ENCODE measurements at regions not wholly inside any gene's neighbourhood (a gene's known extent, or its start where the extent isn't known, plus 50 kb on each side); places are given as distances from the start of the nearest gene placed in this dataset.
A peak's percentile ranks its signal among the peaks of the same experiment; 100 is the strongest.

DNA sequence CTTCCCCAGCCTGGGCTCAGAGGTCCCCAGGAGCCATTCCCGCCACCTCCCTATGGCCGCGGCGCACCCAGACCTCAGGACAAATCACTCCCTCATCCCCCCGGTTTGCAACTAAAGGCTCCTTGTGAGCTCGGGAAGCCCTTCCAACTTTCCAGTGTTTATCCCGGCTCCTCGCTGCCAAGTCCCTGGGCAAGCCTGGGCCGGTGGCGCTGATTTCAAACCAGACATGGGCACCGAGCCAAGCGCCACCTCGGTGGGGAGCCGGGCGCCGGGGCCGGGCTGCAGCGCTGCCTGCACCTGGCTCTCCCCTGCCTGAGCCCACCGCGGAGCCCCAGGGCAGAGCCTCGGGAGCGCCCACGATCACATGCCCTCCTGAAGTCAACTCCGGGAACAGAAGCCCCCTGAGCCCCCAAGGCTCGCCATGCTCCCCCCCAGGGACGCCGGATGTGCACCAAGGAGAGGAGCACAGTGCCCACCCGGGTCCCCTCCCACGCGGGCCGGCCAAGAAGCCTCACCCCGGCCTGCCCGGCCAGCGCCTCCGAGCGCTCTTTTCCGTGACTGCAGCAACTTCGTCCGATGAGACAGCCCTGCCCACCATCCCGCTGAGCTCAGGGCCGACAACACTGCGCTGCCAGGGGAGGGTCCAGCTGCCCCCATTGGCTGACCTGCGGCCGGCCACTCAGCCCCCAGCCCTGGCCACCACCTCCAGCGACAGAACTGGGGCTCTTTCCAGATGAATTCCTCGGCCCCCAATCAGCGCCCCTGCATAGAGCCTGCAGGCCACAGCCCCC lies 50.0 kb downstream of the NCOR2 start:
- DNase-seq (ENCODE audit: low spot score) = peak; percentile 86
- in situ Hi-C loops (cut with HindIII; ENCODE audit: low sequenced_read_pairs) = no loop called here

DNA sequence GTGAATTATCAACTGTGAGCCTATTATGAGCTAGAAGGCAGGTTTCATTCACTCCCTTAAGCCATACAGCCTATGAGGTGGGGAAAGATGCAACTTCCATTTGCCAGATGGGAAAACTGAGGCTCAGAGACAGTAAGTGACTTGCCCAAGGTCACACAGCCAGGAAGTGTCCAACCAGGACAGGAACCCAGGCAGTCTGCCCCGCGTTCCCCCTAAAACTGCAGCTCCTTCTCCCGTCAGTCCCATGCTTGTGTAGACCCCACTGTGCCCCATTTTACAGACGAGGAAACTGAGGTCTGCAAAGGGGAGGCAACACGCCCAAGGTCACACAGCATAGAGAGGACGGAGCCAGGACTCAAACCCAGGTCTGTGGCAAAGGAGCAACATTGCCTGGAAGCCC lies 50.6 kb downstream of the NCOR2 start:
- no peak for DNase-seq (ENCODE audit: low spot score)
- in situ Hi-C loops (cut with HindIII; ENCODE audit: low sequenced_read_pairs) = no loop called here

DNA sequence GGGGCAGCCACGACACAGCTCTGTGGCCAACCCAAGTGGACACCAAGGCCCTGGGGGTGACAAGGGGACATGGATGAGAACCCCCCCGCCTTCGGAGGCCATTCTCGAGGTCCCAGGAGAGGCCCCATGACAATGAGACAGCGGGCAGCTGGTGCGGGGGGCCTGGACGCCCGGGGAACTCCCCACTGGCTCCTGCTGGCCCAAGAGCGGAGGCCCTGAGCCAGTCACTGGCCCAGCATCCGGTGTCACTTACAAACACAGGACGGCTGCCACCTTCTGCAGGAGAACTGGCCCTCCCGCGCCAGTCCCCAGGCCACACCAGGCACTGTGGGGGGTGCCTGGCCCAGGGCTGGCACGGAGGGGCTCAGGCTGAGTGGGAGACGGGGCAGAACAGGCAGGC lies 51.4 kb downstream of the NCOR2 start:
- DNase-seq (ENCODE audit: low spot score) = no peak
- in situ Hi-C loops (cut with HindIII; ENCODE audit: low sequenced_read_pairs) = no loop called here

DNA sequence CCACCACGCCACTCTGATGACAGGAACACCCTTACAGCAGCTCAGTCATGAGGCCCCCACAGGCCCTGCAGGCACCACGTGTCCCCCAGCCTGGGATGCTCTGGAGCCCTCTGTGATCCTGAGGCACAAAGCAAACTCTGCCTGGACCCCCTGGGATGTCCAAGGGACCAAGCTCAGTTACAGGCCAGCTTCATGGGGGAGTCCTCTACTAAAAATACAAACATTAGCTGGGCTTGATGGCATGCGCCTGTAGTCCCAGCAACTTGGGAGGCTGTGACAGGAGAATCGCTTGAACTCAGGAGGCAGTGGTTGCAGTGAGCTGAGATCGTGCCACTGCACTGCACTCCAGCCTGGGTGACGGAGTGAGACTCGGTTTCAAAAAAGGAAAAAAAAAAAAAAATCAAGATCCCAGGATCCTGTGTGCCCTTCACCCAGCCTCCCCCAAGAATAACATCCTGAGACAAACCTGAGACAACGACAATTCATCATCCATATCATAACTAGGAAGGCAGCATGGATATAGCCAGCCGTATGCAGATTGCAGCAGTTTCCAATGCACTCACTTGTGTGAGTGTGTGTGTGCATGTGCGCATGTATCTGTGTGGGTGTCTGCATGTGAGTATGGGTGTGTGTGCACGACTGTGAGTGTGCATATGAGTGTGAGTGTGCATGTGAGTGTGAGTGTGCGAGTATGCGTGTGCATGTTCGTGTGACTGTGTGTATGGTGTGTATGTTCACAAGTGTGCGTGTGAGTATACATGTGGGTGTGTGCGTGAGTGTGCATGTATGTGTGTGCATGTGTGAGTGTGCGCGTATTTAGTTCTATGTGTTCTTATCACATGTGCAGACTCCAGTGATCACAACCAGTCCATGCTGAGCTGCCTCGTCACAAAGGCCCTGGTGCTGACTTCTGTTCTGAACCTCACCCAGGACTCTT lies 52.1 kb downstream of the NCOR2 start:
- in situ Hi-C loops (cut with HindIII; ENCODE audit: low sequenced_read_pairs) = no loop called here
- no peak for DNase-seq (ENCODE audit: low spot score)

DNA sequence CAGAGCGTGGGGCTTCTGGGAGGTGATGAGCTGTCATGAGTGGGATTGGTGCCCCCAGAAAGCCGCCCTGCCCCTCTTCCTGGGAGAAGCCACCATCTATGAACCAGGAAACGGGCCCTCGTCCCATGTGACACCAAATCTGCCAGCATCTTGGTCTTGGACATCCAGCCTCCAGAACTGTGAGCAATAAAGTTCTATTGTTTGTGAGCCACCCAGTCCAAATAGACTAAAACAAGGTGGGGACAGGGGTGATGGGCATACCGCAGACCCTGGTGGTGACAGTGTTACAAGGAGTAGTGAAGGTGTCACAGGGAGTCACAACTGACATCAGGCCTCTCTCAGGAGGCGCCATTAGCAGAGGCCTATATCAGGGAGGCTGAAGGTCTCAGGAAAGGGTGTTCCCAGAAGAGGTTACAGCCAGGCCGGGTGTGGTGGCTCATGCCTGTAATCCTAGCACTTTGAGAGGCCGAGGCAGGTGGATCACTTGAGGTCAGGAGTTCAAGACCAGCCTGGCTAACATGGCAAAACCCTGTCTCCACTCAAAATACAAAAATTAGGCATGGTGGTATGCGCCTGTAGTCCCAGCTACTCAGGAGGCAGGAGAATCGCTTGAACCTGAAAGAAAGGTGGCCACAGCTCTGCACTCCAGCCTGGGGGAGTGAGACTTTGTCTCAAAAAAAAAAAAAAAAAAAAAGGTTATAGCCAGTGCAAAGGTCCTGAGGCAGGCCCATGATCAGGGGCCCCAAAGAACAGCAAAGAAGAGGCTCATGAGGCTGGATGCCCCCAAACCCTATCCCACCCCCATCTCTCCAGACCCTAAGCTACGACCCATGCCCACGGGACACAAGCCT lies 53.0 kb downstream of the NCOR2 start:
- DNase-seq (ENCODE audit: low spot score) = no peak
- in situ Hi-C loops (cut with HindIII; ENCODE audit: low sequenced_read_pairs) = no loop called here

DNA sequence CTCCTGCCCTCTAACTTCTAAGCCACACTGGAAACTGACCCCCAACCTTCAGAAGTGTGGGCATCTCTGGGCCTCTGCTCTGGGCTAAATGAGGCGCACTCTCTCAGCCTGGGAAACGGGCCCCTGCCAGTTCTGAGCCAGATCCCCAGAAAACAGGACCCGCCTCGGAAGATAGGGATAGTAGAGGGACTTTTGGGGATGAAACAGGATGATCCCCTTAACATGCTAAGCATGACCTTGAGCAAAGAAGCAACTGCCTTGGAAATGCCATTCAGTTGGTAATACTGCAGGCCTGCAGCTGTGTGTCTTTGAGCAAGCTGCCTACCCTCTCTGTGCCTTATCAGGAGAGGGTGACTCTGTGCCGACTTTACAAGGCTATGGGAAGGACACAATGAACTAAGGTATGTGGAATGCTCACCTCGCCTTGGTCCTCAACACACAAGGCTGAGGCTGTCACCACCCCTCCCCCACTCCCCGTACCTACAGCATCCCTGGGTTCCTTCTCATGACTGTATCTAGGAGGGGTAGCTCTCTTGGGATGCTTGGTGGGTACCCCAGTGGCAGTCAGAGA lies 54.0 kb downstream of the NCOR2 start:
- in situ Hi-C loops (cut with HindIII; ENCODE audit: low sequenced_read_pairs) = no loop called here
- DNase-seq (ENCODE audit: low spot score) = no peak

DNA sequence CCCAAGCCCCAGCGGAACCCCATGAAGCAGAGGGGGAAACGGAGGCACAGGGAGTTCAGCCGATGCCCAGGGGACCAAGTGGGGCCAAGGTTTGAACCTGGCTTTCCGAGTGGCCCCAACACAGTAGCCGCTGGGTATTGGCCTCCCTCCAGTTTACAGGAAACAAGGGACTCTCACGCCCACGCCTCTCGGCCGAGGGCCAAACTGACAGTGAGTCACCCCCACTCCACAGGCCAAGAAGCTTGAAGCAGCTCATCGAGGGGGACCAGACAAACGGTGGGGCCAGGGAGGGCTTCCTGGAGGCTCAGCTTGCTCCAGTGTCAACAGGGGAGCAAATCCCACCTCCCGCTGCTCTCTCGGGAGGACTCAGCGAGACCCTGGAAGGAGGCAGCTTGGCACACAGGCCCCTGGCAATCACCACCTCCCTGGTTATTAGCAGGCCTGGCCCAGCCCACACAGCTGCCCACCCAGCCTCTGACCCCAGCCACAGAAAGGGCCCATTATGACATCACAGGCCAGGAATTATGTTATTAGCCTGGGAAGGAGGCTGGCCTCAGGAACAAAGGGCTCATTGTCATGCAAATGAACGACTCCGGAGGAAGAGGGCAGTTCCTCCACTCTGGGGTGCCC lies 54.6 kb downstream of the NCOR2 start:
- in situ Hi-C loops (cut with HindIII; ENCODE audit: low sequenced_read_pairs) = no loop called here
- no peak for DNase-seq (ENCODE audit: low spot score)

DNA sequence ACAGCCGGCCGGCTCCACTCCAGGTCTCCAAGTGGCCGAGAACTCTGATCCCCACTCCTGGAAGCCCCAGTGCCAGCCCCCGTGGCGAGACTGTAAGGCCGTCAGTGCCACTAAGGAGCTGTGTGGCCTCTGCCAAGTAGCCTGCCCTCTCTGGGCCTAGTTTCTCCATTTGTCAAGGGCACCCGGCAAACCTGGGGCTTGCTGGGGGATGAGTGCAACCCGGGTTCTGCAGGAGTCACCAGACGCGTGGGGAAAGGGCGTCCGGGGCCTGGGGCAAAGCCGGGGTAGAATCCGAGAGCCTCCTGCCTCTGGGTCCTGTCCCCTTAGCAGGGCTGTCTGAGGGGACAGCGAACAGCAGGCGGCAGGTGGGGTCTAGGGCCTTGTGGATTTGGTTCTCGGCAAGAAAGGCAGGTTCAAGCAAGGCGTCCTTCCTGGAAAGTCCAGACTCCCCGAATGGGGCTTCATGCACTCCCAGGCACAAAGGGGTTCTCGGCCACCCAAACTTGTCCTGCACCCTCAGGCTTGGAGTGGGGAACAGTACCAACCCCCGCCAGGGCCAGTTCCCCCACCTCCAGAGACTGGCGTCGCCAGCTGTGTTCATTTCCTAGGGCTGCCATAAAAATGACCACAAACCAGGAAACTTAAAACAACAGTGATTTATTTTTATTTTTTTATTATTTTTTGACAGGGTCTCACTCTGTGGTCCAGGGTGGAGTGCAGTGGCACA lies 56.0 kb downstream of the NCOR2 start:
- in situ Hi-C loops (cut with HindIII; ENCODE audit: low sequenced_read_pairs) = no loop called here
- no peak for DNase-seq (ENCODE audit: low spot score)

DNA sequence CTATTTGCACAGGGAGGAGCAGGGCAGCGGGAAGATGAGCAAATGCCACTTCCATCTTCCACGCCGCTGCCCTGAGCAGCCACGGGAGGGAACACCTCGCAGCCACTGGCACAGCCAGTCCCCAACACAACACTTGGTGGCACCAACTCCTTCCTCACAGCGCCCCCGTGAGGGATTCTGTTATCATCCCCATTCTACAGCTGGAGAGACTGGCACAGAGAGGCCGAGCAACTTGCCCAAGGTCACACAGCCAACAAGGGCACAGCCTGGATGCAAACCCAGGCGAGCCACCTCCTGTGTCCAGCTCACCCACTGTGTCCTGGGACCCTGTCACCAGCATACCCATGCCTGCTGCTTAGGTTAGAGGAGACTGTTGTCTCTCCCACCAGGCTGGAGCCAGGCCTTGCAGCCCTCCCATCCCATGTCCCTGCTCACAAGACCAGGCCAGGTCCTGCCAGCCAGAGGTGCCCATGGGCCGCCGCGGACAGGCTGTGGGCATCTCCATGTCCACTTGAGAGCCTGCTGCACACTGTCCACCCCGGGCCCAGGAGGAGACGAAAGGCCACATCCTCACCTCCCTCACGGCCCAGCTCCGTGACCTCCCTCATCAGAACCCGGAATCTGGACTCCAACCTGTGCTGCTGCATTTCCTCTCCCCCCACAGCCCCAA lies 57.0 kb downstream of the NCOR2 start:
- in situ Hi-C loops (cut with HindIII; ENCODE audit: low sequenced_read_pairs) = no loop called here
- no peak for DNase-seq (ENCODE audit: low spot score)

DNA sequence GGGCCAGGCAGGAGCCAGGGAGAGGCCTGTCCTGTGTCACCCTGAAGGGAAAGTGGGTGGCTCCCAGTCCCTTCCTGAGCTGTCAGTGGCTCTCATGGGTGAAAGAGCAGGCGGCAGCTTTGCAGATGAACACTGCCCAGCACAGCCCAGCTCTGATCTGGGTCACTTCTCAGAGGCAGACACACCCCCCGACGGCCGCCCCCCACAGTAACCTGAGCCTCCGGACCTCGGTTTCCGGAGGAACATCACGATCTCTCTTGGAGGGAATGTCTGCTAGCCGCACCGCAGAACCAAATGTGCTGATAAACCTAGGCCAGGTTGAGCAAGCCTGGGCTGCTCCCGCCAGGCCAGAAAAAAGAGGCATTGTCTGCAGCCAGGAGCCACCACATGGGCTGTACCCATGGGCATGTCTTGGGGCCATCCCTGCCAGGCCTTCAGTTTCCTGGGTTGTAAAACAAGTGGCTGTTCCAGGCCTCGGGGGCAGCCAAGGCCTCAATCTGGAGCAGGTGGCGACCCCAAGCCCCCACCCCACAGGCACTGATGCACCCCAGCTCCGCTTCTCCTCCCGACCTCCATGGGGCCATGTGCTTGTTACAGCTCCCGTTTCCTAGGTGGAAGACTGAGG lies 57.6 kb downstream of the NCOR2 start:
- DNase-seq (ENCODE audit: low spot score) = peak; percentile 82
- in situ Hi-C loops (cut with HindIII; ENCODE audit: low sequenced_read_pairs) = no loop called here

DNA sequence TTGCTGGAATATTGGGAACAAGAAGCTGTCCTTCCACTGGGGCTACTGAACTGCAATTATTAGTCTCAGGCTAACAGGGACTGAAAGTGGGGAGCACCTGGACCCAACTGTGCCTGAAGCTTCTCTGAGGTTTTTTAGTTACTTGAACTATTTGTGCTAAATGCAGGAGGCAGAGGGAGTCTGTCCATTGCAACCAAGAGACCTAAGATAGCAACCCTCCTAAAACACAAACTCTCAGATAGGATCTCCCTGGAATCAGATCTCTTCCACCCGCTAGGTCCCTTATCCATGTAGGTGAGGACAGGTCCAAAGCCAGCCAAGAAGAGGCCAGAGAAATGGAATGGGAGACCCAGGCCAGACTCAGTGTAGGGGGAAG lies 58.1 kb downstream of the NCOR2 start:
- DNase-seq (ENCODE audit: low spot score) = no peak
- in situ Hi-C loops (cut with HindIII; ENCODE audit: low sequenced_read_pairs) = no loop called here

DNA sequence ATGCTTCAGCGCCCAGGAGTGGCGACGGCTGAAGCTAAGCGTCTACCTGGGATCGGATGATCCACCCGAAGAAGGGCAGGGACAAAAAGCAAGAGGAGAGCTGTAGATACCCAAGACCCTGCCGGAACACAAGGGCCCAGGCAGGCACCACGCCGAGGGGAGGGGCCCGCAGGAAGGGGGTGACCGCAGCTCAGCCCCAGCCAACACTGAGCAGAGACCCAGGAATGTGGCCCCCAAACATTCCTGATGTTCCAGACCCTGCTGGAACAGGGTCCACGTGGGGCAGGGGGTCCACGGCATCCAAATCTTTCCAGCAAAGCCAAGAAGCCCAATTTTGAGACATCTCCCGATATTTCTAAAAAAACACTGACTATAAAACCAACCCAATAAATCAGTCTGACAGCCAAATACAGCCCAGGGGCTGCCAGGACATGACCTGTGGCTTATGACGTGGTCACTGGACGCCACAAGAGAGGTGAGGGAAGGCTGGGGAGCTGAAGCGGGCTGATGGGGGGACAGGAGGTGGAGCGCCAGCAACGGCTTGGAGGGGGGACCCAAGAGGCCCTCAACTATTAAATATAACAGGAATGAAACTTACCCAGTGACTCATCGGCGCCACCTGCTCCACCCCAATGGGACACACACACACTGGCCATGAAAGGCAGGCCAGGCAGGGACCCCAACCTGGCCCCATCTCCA lies 58.9 kb downstream of the NCOR2 start:
- in situ Hi-C loops (cut with HindIII; ENCODE audit: low sequenced_read_pairs) = no loop called here

DNA sequence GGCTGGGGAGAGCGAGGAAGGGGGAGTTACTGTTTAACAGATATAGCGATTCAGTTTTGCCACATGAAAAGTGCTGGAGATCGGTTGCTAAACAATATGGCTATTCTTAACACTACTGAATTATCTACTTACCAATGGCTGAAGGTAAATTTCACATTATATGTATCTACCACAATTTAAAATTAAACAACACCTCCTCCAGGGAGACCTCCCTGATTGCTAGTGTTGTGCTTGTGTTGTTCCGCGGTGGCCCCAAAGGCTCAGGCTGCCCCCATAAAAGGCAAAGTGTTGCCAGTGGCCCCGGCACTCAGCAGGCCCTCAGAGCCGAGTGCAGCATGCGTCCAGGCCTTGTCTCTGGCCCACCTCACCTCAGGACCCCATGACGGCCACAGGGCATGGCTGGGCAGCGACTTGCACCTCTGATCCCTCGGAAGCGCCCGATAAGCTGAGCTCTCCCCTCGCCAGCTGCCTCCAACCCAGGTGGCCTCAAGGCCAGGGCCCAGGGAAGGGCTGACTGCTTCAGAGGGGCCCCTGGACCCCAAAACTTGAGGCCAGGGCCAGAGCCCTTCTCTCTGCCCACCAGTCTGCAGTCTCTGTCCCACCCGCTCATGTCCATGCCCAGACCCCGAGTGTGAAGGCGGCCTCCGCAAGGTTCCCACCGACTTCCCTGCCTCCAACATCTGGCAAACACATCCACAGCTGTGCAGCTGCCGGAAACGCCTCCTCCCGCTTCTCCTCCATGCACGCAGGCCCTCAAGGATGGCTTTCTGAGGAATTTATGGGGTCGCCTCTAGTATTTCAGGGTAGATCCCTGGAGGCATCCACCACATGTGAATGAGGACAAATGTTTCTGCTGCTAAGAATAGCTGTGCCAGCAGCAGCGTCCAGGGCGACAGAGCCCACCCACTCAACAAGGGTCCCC lies 60.0 kb downstream of the NCOR2 start:
- in situ Hi-C loops (cut with HindIII; ENCODE audit: low sequenced_read_pairs) = no loop called here
- no peak for DNase-seq (ENCODE audit: low spot score)

More for the DNA sequence above, 58.9 kb downstream of the NCOR2 start:
- no peak for DNase-seq (ENCODE audit: low spot score)

DNA sequence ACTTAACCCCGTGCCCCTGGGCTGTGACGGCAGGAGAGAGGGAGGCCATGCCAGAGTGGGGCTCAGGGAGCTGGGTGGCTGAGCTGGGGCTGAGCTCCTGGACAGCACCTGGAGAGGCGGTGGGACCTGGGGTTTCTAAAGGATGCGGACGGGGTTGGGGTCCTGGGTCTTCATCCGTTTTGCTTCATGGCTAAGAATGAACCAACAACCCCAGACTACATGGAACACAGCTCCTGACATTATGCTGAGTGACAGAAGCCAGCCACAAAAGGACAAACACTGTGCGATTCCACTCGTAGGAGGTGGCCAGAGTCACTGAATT lies 60.6 kb downstream of the NCOR2 start:
- DNase-seq (ENCODE audit: low spot score) = no peak
- in situ Hi-C loops (cut with HindIII; ENCODE audit: low sequenced_read_pairs) = no loop called here

DNA sequence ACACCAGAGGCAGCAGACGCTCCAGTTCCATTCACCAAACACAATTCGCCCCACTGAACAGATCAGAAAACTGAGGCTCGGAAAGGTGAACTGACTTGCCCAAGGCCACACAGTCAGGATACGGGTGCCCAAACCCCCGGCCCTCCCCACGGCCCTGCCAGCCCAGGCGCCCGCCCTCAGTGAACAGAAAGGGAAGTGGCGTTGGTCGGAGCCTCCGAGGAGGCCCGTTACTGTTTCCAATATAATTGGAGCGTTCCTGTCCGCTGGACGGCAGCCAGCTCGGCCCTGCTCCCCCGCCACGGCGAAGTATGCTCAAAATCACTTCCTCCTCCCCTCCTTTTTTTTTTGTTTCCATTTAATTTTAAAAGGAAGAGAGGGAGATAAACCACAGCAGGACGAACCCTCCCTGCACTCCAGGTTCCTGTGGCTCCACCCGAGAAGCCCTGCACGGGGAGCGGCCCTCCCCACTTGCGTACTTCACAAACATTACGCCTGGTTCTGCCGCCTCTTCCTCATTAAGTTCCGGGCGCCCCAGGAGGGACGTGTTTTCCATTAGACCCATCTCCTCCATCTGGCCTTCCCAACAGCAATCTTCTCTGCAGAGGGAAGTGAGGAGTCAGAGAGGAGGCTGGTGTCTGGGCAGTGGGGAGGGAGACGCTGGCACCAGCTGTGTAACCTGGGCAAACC lies 61.1 kb downstream of the NCOR2 start:
- DNase-seq (ENCODE audit: low spot score) = peak; percentile 58
- in situ Hi-C loops (cut with HindIII; ENCODE audit: low sequenced_read_pairs) = no loop called here

Measured in G401 (cell line).